SH-SY5Y (cell line): ENCODE measurements at regions not wholly inside any gene's neighbourhood (a gene's known extent, or its start where the extent isn't known, plus 50 kb on each side); places are given as distances from the start of the nearest gene placed in this dataset.

Experiments used
- GATA2 ChIP-seq: IDR thresholded peaks from 2 replicates; pipeline ENCODE4 v1.6.1; 2011; ENCODE audit warnings: mild to moderate bottlenecking, low read depth, low read length
- GATA3 ChIP-seq: IDR thresholded peaks from 2 replicates; pipeline ENCODE4 v1.6.1; 2011; ENCODE audit warnings: low read depth, mild to moderate bottlenecking, low read length, moderate library complexity

DNA sequence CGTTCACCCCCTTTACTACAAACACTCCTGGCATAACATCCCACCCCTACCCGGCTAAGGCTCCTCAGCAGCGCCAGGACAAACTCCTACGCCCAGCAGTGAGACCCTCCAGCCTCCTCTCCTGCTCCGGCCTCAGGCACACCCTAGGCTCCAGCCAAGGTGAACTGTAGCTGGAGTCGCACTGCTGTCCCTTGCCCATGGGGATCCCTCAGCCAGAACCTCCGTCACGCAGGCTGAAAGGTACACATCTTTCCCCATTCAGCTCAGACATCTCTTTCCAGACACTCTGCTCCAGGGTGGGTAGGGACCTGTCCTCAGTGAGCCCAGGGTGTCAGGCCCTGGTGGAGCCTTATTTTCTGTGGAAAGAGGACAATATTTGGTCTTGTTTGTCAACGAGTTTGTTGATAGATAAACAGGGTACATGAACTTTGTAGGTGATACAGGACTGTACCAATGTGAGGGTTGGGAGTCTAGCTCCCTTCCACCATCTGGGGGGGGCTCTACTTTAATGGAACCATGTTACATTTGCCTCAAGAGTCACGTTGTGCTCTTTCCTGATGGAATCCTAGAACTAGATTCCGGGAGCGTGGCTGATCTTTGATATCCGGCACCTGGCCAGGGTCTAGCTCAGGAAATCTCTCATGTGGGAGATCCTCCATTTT, 56.5 kb upstream of the SSBP3 start:
- TF ChIP-seq GATA2, result no peak
- no peak for TF ChIP-seq GATA3

DNA sequence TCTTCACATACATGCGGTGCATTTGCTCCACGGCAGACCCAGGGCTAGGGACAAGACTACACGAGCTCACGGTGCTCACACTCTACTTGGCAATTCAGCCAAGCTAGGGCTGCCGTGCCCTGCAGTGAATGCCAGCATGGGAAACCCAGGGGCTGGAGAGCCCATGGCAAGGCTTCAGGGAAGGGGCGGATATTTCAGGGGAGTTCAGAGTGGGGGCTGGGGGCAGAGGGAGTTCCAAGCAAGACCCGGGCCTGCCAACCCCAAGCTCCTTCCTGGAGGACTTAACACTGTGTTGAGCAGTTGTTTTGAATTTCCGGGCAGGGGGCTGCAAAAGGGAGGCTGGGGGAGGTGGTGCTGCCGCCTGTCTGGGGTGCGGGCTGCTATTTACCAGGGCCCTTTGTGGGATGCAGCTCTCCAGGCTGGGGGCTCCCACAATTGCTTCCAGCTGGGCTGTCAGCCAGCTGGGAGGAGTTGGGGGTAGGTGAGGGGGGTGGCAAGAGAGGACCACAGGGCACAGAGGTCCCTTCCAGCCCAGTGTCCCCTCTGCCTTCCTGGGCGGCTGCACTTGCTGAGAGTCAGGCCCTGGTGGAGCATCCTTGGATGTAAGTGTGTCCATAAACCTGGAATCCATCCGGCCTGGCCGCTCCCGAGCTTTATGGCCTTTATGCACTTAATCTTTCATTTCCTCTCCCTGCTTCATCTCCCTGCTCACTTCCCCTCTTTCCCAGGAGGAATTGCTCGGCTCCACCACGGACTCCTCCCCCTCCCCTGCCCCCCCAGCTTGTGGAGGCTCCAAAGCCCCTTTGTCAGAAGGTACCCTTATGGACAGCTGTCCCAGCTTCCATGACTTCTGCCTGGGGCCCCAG, 55.8 kb upstream of the SSBP3 start:
- TF ChIP-seq GATA2, result no peak
- TF ChIP-seq GATA3, result no peak

DNA sequence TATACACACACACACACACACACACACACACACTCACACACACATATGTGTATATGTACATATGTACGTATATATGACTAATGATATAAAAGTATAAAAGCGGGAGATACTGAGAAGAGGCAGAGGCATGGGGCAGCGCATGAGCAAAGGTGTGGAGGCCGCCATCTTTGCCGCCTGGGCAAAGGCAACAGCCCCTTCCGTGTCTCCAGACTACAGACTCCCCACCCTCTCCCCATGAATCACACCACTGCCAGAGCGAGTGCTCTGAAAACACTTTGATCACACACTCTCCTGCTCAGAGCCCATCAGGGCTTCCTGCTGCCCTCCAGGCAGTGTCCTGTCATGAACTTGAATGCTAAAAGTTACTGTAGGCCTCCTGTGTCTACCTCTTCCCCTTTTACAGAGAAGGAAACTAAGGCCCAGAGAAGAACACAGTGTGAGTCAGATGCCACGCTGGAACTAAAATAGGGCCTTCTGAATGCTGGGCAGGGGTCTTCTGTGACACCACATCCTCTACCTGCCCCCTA, 54.7 kb upstream of the SSBP3 start:
- TF ChIP-seq GATA2 (no peak), GATA3 (no peak)

GRCh38 chr1:54460351-54460750, 54.2 kb upstream of the SSBP3 start:
- TF ChIP-seq GATA3, result no peak
- TF ChIP-seq GATA2, result no peak

DNA sequence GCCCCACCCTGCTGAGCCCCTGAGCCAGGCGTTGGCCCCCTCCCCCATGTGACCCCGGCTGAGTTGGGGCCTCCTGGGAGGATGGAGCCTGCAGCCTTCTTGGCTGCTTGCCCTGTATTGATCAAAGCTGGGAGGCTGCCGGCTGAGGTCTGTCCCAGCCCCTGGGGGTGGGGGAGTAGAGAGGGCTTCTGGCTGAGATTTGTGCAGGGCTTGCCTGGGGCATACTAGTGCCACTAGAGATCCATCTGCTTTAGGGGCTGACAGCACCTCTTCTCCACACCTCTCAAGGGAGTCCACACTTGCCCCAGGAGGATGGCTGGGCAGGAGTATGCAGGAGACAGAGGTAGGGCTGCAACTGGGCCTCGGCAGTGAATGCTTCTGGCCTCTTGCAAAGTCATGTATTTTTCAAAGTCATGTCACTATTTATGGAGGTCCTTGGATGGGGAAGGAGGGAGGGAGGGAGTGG, 53.6 kb upstream of the SSBP3 start:
- TF ChIP-seq GATA3 (no peak), GATA2 (no peak)

DNA sequence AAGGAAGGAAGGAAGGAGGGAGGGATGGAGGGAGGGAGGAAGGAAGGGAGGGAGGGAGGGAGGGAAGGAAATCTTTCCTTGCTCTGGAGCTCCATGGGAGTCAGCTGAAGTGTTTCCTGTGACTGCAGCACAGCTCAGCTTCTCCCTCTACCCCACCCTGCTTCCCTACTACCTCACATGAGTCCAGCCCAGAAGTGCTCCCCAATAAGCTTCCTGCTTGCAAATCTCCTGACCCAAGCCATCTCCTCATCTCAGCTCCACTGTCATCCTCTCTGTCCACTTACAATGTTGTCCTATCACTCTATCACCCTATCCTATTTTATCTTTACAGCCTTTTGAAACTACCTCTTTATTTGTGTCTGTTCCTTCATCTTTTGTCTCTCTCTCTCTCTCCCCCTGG, 52.9 kb upstream of the SSBP3 start:
- no peak for TF ChIP-seq GATA3

DNA sequence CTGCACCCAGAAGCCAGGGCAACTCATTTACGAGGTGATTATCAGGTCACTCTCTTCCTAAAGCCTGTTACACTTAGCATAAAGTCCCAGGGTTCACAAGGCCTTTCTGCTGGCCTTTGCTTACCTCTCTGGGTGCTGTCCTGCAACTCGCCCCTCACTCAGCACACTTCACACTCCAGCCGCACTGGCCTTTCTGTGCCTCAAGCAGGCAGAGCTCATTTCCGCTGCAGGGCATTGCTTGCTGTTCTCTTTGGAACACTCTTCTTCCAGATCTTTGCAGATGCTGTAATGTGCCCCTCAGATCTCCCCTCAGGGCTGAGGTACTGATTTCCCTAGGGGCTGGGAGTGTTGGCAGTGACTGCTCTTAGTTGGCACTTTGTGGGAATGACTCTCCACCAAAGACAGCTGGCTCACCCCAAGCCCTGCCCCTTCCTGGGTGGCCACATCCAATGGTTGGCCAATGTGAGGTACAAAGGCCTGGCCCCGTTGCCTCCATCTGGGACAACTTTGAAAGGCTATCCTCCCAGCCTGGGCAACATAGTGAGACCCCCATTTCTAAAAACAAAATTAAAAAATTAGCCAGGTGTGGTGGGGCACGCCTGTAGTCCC, 50.8 kb upstream of the SSBP3 start:
- TF ChIP-seq GATA2 (no peak), GATA3 (no peak)

GRCh38 chr1:54456361-54456760, 50.2 kb upstream of the SSBP3 start:
- TF ChIP-seq GATA2 (no peak), GATA3 (no peak)
